Suppressor macrophage treated with lipopolysaccharide for 4 hours (primary cell): ENCODE measurements at regions not wholly inside any gene's neighbourhood (a gene's known extent, or its start where the extent isn't known, plus 50 kb on each side); places are given as distances from the start of the nearest gene placed in this dataset.

ENCODE experiments used
- DNase-seq: peaks from one replicate; pipeline ENCODE4 v3.0.0-alpha.2; 2020

GRCh38 chr5:124292322-124292855 is 454.1 kb downstream of the ZNF608 start:
- no peak for DNase-seq

GRCh38 chr5:124289641-124290311 is 456.7 kb downstream of the ZNF608 start:
- DNase-seq = no peak

GRCh38 chr5:124289130-124289529 is 457.3 kb downstream of the ZNF608 start:
- DNase-seq = no peak

GRCh38 chr5:124287813-124288212 is 458.6 kb downstream of the ZNF608 start:
- DNase-seq = no peak

GRCh38 chr5:124285733-124286132 is 460.7 kb downstream of the ZNF608 start:
- DNase-seq = no peak

- DNase-seq = no peak
Measured at GRCh38 chr5:124285071-124285470, 461.4 kb downstream of the ZNF608 start.

- no peak for DNase-seq
Measured at GRCh38 chr5:124283031-124283430, 463.4 kb downstream of the ZNF608 start.

- DNase-seq = no peak
Measured at GRCh38 chr5:124280079-124280478, 466.4 kb downstream of the ZNF608 start.

- DNase-seq = no peak
Measured at GRCh38 chr5:124279146-124279876, 467.1 kb downstream of the ZNF608 start.

- no peak for DNase-seq
Measured at GRCh38 chr5:124278636-124279035, 467.8 kb downstream of the ZNF608 start.

GRCh38 chr5:124277767-124278545 is 468.5 kb downstream of the ZNF608 start:
- no peak for DNase-seq

GRCh38 chr5:124276166-124276565 is 470.3 kb downstream of the ZNF608 start:
- DNase-seq = no peak

- DNase-seq = no peak
Measured at GRCh38 chr5:124274949-124275348, 471.5 kb downstream of the ZNF608 start.

- DNase-seq = no peak
Measured at GRCh38 chr5:124264499-124264898, 481.9 kb downstream of the ZNF608 start.

GRCh38 chr5:124263680-124264491 is 482.6 kb downstream of the ZNF608 start:
- no peak for DNase-seq

GRCh38 chr5:124262991-124263571 is 483.4 kb downstream of the ZNF608 start:
- DNase-seq = no peak

GRCh38 chr5:124262470-124262869 is 484.0 kb downstream of the ZNF608 start:
- no peak for DNase-seq

GRCh38 chr5:124261848-124262247 is 484.6 kb downstream of the ZNF608 start:
- DNase-seq = no peak

- no peak for DNase-seq
Measured at GRCh38 chr5:124260921-124261515, 485.4 kb downstream of the ZNF608 start.

- no peak for DNase-seq
Measured at GRCh38 chr5:124259017-124259416, 487.4 kb downstream of the ZNF608 start.

- no peak for DNase-seq
Measured at GRCh38 chr5:124257048-124257447, 489.4 kb downstream of the ZNF608 start.
